Endothelial cell of umbilical vein (primary cell): ENCODE measurements at regions not wholly inside any gene's neighbourhood (a gene's known extent, or its start where the extent isn't known, plus 50 kb on each side); places are given as distances from the start of the nearest gene placed in this dataset.

Experiments used
- BruUV-seq: library from RNA; stranded (reverse); fragments of 400-500 nt; replicated peaks from 2 replicates; lab custom pipeline; 2021; lab: Mats Ljungman, UMichigan
- CTCF ChIA-PET: fragments of 300-600, 350-600 bp; sonication (Branson Sonifier 250); formaldehyde crosslinking; loops from one replicate; lab custom pipeline; 2021; ENCODE audit warnings: antibody characterized with exemption, inconsistent platforms; lab: Charles Lee
- POLR2A ChIA-PET: fragments of 300-600, 350-600 bp; sonication (Branson Sonifier 250); formaldehyde crosslinking; loops from one replicate; lab custom pipeline; 2021; ENCODE audit warnings: antibody characterized with exemption, inconsistent platforms; lab: Charles Lee
- DNase-seq: peaks from one replicate; pipeline ENCODE4 v3.0.0-alpha.2; 2011; ENCODE audit warnings: low read depth, low spot score
- FAIRE-seq: peaks from 2 replicates; lab custom pipeline; 2011; peaks lifted over from hg19 to GRCh38; lab: Jason Lieb, UNC
- H2AFZ ChIP-seq: 2 replicates; pipeline ENCODE4 v1.6.0; 2012; ENCODE audit warnings: low read depth, low read length, control low read depth, inconsistent platforms
- H3K27ac ChIP-seq: 2 replicates; pipeline ENCODE4 v1.5.1; 2011; ENCODE audit warnings: low read depth, mild to moderate bottlenecking, control low read depth, low read length, moderate library complexity; ENCODE audit not compliant: insufficient read depth
- H3K27me3 ChIP-seq, 2 experiments: 2 replicates each; pipeline versions ENCODE4 v1.6.0 to v1.6.1; 2011; ENCODE audit warnings: low read length in 2 of 2, mixed read lengths in 1 of 2; ENCODE audit not compliant: control insufficient read depth in 2 of 2, insufficient read depth in 2 of 2
- H3K36me3 ChIP-seq, 2 experiments: 2 replicates in 1 of 2; 3 replicates in 1 of 2; pipeline ENCODE4 v1.5.1; 2011; ENCODE audit warnings: low read length in 2 of 2, mild to moderate bottlenecking in 1 of 2, moderate library complexity in 1 of 2; ENCODE audit not compliant: control insufficient read depth in 2 of 2, insufficient read depth in 2 of 2; ENCODE audit errors: extremely low read depth in 1 of 2
- H3K4me1 ChIP-seq: 3 replicates; pipeline ENCODE4 v1.5.1; 2011; ENCODE audit warnings: mild to moderate bottlenecking, low read length; ENCODE audit not compliant: control insufficient read depth, insufficient read depth; ENCODE audit errors: extremely low read depth
- H3K4me2 ChIP-seq: 2 replicates; pipeline ENCODE4 v1.6.1; 2011; ENCODE audit warnings: low read length, control low read depth, mixed read lengths; ENCODE audit not compliant: insufficient read depth
- H3K4me3 ChIP-seq, 3 experiments: fragments of 200-600 bp in 1 of 3; sonication (generic), shearing (Covaris generic) in 1 of 3; replicated peaks in 1 of 3; 2 replicates each; pipeline ENCODE4 v1.5.1; 2011 to 2016; ENCODE audit warnings: control low read depth in 3 of 3, low read length in 3 of 3, mild to moderate bottlenecking in 2 of 3, inconsistent platforms in 1 of 3, low read depth in 1 of 3, moderate library complexity in 1 of 3; ENCODE audit not compliant: insufficient read depth in 1 of 3
- H3K79me2 ChIP-seq: 2 replicates; pipeline ENCODE4 v1.6.0; 2012; ENCODE audit warnings: low read length, inconsistent platforms; ENCODE audit not compliant: control insufficient read depth, insufficient read depth
- H3K9ac ChIP-seq: replicated peaks from 2 replicates; pipeline ENCODE3; 2011; ENCODE audit warnings: low read length, control low read depth; ENCODE audit not compliant: insufficient read depth; ENCODE audit errors: extremely low read depth
- H3K9me1 ChIP-seq: replicated peaks from 3 replicates; pipeline ENCODE4 v1.6.0; 2011; ENCODE audit warnings: mild to moderate bottlenecking, low read length; ENCODE audit not compliant: control insufficient read depth, insufficient read depth; ENCODE audit errors: extremely low read depth
- H3K9me3 ChIP-seq: replicated peaks from 2 replicates; pipeline ENCODE4 v1.5.1; 2012; ENCODE audit warnings: low read length, inconsistent platforms; ENCODE audit not compliant: control insufficient read depth, insufficient read depth
- H4K20me1 ChIP-seq: replicated peaks from 2 replicates; pipeline ENCODE3; 2011; ENCODE audit warnings: mild to moderate bottlenecking, low read length; ENCODE audit not compliant: control insufficient read depth, insufficient read depth; ENCODE audit errors: extremely low read depth
- CTCF ChIP-seq, 2 donors: IDR thresholded peaks; 1 replicate in 1 of 2; 2 replicates in 1 of 2; pipeline ENCODE4 v1.5.1; 2011; ENCODE audit warnings: low read length in 2 of 2, mild to moderate bottlenecking in 2 of 2, moderate library complexity in 2 of 2, control low read depth in 1 of 2, inconsistent platforms in 1 of 2, low read depth in 1 of 2; ENCODE audit not compliant: insufficient read depth in 1 of 2; ENCODE audit errors: extremely low read depth in 1 of 2
- FOS ChIP-seq: IDR thresholded peaks from 2 replicates; pipeline ENCODE4 v1.6.1; 2011; ENCODE audit warnings: mild to moderate bottlenecking, low read length, moderate library complexity, borderline replicate concordance; ENCODE audit not compliant: insufficient read depth
- GATA2 ChIP-seq: IDR thresholded peaks from 2 replicates; pipeline ENCODE4 v1.7.0; 2011; ENCODE audit warnings: low read depth, mild to moderate bottlenecking, moderate library complexity, mixed read lengths, low read length; ENCODE audit not compliant: insufficient read length, insufficient read depth
- JUN ChIP-seq: IDR thresholded peaks from 2 replicates; pipeline ENCODE4 v1.6.1; 2011; ENCODE audit warnings: borderline replicate concordance, low read depth; ENCODE audit not compliant: insufficient read length, insufficient read depth
- MAX ChIP-seq: IDR thresholded peaks from 2 replicates; pipeline ENCODE4 v1.6.1; 2011; ENCODE audit not compliant: insufficient read depth, insufficient read length
- MYC ChIP-seq: IDR thresholded peaks from one replicate; pipeline ENCODE4 v1.6.1; 2011; ENCODE audit warnings: mild to moderate bottlenecking, low read depth, low read length
- POLR2A ChIP-seq: IDR thresholded peaks from 2 replicates; pipeline ENCODE4 v1.6.1; 2012; ENCODE audit warnings: low read depth, mild to moderate bottlenecking, control low read depth, low read length
- dilution Hi-C: fragments of 300-500 bp; cut with MboI; formaldehyde crosslinking; loops from one replicate; pipeline ENCODE4 v1.15.0; 2019; ENCODE audit warnings: low sequenced_read_pairs; ENCODE audit not compliant: extremely low pct_ligation_motif_present
- intact Hi-C: fragments of 100-400 bp; cut with micrococcal nuclease; formaldehyde crosslinking; loops from one replicate; pipeline ENCODE4 v1.10.0; 2022

- FAIRE-seq (peak; percentile 65), DNase-seq (peak; percentile 72)
- Histone ChIP-seq H3K4me1 (no peaks in the 10 kb centered on the region), H3K9ac (no peak overlapping the region), H3K9me3 (no peaks in the 10 kb centered on the region), H3K9me1 (no peaks in the 10 kb centered on the region), H3K27me3 (peaks cover 35 to 48% of the 10 kb centered on the region in 2 experiments), H3K4me3 (no peak overlapping the region), H2AFZ (no peak overlapping the region), H4K20me1 (no peaks in the 10 kb centered on the region), H3K79me2 (no peaks in the 10 kb centered on the region), H3K36me3 (no peaks in the 10 kb centered on the region), H3K27ac (no peak overlapping the region), H3K4me2 (no peak overlapping the region)
- POLR2A ChIA-PET = no interaction called here
- intact Hi-C loops (loop anchor here (1.0 to 5.0 kb wide), 5 partner anchors 23 to 889 kb away; no protein-coding TSS in a partner anchor), dilution Hi-C loops (no loop called here)
- CTCF ChIA-PET = interaction anchor here (0.6 to 2.8 kb wide), 21 partner anchors 9 to 908 kb away, joined by 3 to 57 read pairs (median 4); no protein-coding TSS in a partner anchor
- BruUV-seq = no TSS peak
- TF ChIP-seq MAX = no peak
- TF ChIP-seq FOS = no peak
- no peak for TF ChIP-seq JUN
- no peak for TF ChIP-seq POLR2A
- TF ChIP-seq CTCF (IDR thresholded peaks at IDR 0.05; ENCODE audit: extremely low read depth in 1 of 2, insufficient read depth in 1 of 2, low read depth in 1 of 2, low read length in 2 of 2) = peak; percentile 99
- no peak for TF ChIP-seq MYC
- no peak for TF ChIP-seq GATA2
Observed at GRCh38 chr12:13278249-13278787, 81.8 kb downstream of the EMP1 start.
